H9 (cell line): ENCODE measurements at regions not wholly inside any gene's neighbourhood (a gene's known extent, or its start where the extent isn't known, plus 50 kb on each side); places are given as distances from the start of the nearest gene placed in this dataset.

Source experiments
- DNase-seq: peaks from one replicate; pipeline ENCODE4 v3.0.0-alpha.2; 2017
- H2AFZ ChIP-seq: one replicate; pipeline ENCODE4 v1.6.1; 2013; ENCODE audit warnings: mild to moderate bottlenecking, low read length, control low read depth, moderate library complexity
- H2AK5ac ChIP-seq: 2 replicates; pipeline ENCODE4 v1.6.1; 2013; ENCODE audit warnings: low read length, control low read depth, mixed read lengths; ENCODE audit not compliant: insufficient read length
- H2BK120ac ChIP-seq: one replicate; pipeline ENCODE4 v1.6.1; 2013; ENCODE audit warnings: low read depth, mild to moderate bottlenecking, low read length, control low read depth, inconsistent platforms; ENCODE audit not compliant: poor library complexity, severe bottlenecking
- H2BK12ac ChIP-seq: 2 replicates; pipeline ENCODE4 v1.6.1; 2013; ENCODE audit warnings: low read length, control low read depth, mixed read lengths, low read depth; ENCODE audit not compliant: insufficient read length
- H2BK15ac ChIP-seq: 2 replicates; pipeline ENCODE4 v1.6.1; 2013; ENCODE audit warnings: low read depth, low read length, control low read depth
- H2BK20ac ChIP-seq: one replicate; pipeline ENCODE4 v1.6.1; 2013; ENCODE audit warnings: low read depth, mild to moderate bottlenecking, low read length, control low read depth, inconsistent platforms; ENCODE audit not compliant: poor library complexity, severe bottlenecking
- H2BK5ac ChIP-seq: 2 replicates; pipeline ENCODE4 v1.6.1; 2013; ENCODE audit warnings: low read length, control low read depth, mixed read lengths; ENCODE audit not compliant: insufficient read length
- H3K14ac ChIP-seq: 2 replicates; pipeline ENCODE4 v1.6.1; 2013; ENCODE audit warnings: low read length, control low read depth; ENCODE audit not compliant: insufficient read depth
- H3K18ac ChIP-seq: 2 replicates; pipeline ENCODE4 v1.6.1; 2013; ENCODE audit warnings: low read depth, mild to moderate bottlenecking, mixed read lengths, low read length, control low read depth; ENCODE audit not compliant: insufficient read length
- H3K23ac ChIP-seq: 2 replicates; pipeline ENCODE4 v1.6.1; 2013; ENCODE audit warnings: low read length, control low read depth, mixed read lengths, low read depth; ENCODE audit not compliant: insufficient read length
- H3K23me2 ChIP-seq: 2 replicates; pipeline ENCODE4 v1.6.1; 2013; ENCODE audit warnings: low read depth, mild to moderate bottlenecking, mixed read lengths, low read length, control low read depth; ENCODE audit not compliant: insufficient read length, poor library complexity, severe bottlenecking
- H3K27ac ChIP-seq: 2 replicates; pipeline ENCODE4 v1.5.1; 2013; ENCODE audit warnings: low read length, control low read depth, mixed read lengths, low read depth; ENCODE audit not compliant: insufficient read length
- H3K27me3 ChIP-seq: 2 replicates; pipeline ENCODE4 v1.6.1; 2013; ENCODE audit warnings: low read length, control low read depth, inconsistent platforms; ENCODE audit not compliant: insufficient read depth
- H3K4ac ChIP-seq: 2 replicates; pipeline ENCODE4 v1.6.1; 2013; ENCODE audit warnings: low read depth, mild to moderate bottlenecking, control low read depth, inconsistent platforms, low read length, moderate library complexity
- H3K4me1 ChIP-seq: 2 replicates; pipeline ENCODE4 v1.6.1; 2013; ENCODE audit warnings: low read length, control low read depth, inconsistent platforms; ENCODE audit not compliant: insufficient read depth
- H3K4me2 ChIP-seq: 2 replicates; pipeline ENCODE4 v1.6.1; 2013; ENCODE audit warnings: low read length, control low read depth, mixed read lengths; ENCODE audit not compliant: insufficient read length, insufficient read depth
- H3K56ac ChIP-seq: 2 replicates; pipeline ENCODE4 v1.6.1; 2013; ENCODE audit warnings: low read depth, mild to moderate bottlenecking, mixed read lengths, low read length, control low read depth; ENCODE audit not compliant: insufficient read length
- H3K79me1 ChIP-seq: 2 replicates; pipeline ENCODE4 v1.6.1; 2013; ENCODE audit warnings: low read depth, mild to moderate bottlenecking, moderate library complexity, low read length, control low read depth, inconsistent platforms; ENCODE audit not compliant: insufficient read depth, poor library complexity, severe bottlenecking
- H3K79me2 ChIP-seq: 2 replicates; pipeline ENCODE4 v1.6.1; 2013; ENCODE audit warnings: low read length, control low read depth, inconsistent platforms; ENCODE audit not compliant: insufficient read depth
- H3K9ac ChIP-seq: 2 replicates; pipeline ENCODE4 v1.6.1; 2013; ENCODE audit warnings: low read length, control low read depth, mixed read lengths; ENCODE audit not compliant: insufficient read length; ENCODE audit errors: extremely low read depth
- H3K9me3 ChIP-seq: one replicate; pipeline ENCODE4 v1.6.1; 2013; ENCODE audit warnings: low read depth, low read length, inconsistent platforms; ENCODE audit not compliant: control insufficient read depth
- H3T11ph ChIP-seq: one replicate; pipeline ENCODE4 v1.6.1; 2013; ENCODE audit warnings: mild to moderate bottlenecking, low read length, control low read depth, inconsistent platforms
- H4K20me1 ChIP-seq: one replicate; pipeline ENCODE4 v1.6.1; 2013; ENCODE audit not compliant: control insufficient read depth, insufficient read length, insufficient read depth
- H4K5ac ChIP-seq: 2 replicates; pipeline ENCODE4 v1.6.1; 2013; ENCODE audit warnings: low read depth, mild to moderate bottlenecking, mixed read lengths, low read length, control low read depth; ENCODE audit not compliant: insufficient read length
- H4K8ac ChIP-seq: replicated peaks from 2 replicates; pipeline ENCODE4 v1.6.1; 2013; ENCODE audit warnings: low read length, control low read depth, mixed read lengths, low read depth; ENCODE audit not compliant: insufficient read length
- H4K91ac ChIP-seq: 2 replicates; pipeline ENCODE4 v1.6.1; 2013; ENCODE audit warnings: low read depth, mild to moderate bottlenecking, moderate library complexity, mixed read lengths, low read length, control low read depth; ENCODE audit not compliant: insufficient read length
- H3K27ac Mint-ChIP-seq, 3 experiments: 2 replicates in 2 of 3; 3 replicates in 1 of 3; pipeline ENCODE4 v1.8.0; 2020 to 2021; ENCODE audit warnings: mixed read lengths in 3 of 3, mild to moderate bottlenecking in 1 of 3, moderate library complexity in 1 of 3
- H3K27me3 Mint-ChIP-seq: 2 replicates; pipeline ENCODE4 v1.8.0; 2021; ENCODE audit warnings: low read depth, mild to moderate bottlenecking, moderate library complexity, mixed read lengths
- H3K36me3 Mint-ChIP-seq, 3 experiments: 2 replicates in 2 of 3; 3 replicates in 1 of 3; pipeline ENCODE4 v1.8.0; 2020 to 2021; ENCODE audit warnings: low read depth in 3 of 3, mixed read lengths in 3 of 3; ENCODE audit not compliant: insufficient read depth in 1 of 3
- H3K4me1 Mint-ChIP-seq, 2 experiments: 2 replicates each; pipeline ENCODE4 v1.8.0; 2020; ENCODE audit warnings: mixed read lengths in 2 of 2
- H3K4me3 Mint-ChIP-seq, 2 experiments: 2 replicates in 1 of 2; 3 replicates in 1 of 2; pipeline ENCODE4 v1.8.0; 2020 to 2021; ENCODE audit warnings: mild to moderate bottlenecking in 2 of 2, mixed read lengths in 2 of 2, moderate library complexity in 1 of 2
- H3K9me3 Mint-ChIP-seq, 2 experiments: 2 replicates in 1 of 2; 3 replicates in 1 of 2; pipeline ENCODE4 v1.8.0; 2020; ENCODE audit warnings: mild to moderate bottlenecking in 2 of 2, mixed read lengths in 2 of 2, moderate library complexity in 1 of 2
- WGBS: extraction: QIAGEN DNeasy Blood & Tissue Kit; methylation state at CpG from one replicate; pipeline ENCODE4 v1.1.7; 2013; ENCODE audit warnings: missing lambda C conversion rate, low lambda C conversion rate, mixed read lengths; ENCODE audit not compliant: insufficient read length; ENCODE audit errors: extremely low coverage; 5-methylcytosine and 5-hydroxymethylcytosine counted together
- TF ChIP-seq, protein P1 (sequence below): fragments of 200-600 bp; sonication (generic); conservative IDR thresholded peaks from 3 replicates; pipeline ENCODE4 v1.8.0; 2021; ENCODE audit warnings: antibody characterized with exemption, mild to moderate bottlenecking

DNA sequence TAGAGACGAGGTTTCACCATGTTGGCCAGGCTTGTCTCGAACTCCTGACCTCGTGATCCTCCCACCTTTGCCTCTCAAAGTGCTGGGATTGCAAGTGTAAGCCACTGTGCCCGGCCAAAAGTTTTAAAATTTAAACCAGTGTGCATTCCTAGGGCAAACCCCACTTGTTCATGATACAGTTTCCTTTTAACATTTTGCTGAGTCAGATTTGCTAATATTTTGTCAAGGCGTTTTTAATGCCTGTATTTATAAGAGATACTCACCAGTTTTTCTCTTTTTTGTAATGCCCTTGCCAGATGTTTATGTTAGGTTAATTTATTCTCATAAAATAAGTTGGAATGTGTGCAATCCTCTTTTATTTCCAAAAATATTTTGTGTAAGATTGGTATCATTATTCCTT lies 927.4 kb downstream of the DNAJB9 start:
- H3K27me3 ChIP-seq, result no peaks in the 10 kb centered on the region
- H3K9me3 Mint-ChIP-seq, result no peaks in the 10 kb centered on the region
- no peak overlapping the region for H2AFZ ChIP-seq
- H4K5ac ChIP-seq, result no peak overlapping the region
- no peak overlapping the region for H2BK20ac ChIP-seq
- no peaks in the 10 kb centered on the region for H3K4me1 ChIP-seq
- no peak overlapping the region for H3K27ac ChIP-seq
- H3K4me3 Mint-ChIP-seq, result no peak overlapping the region
- no peak overlapping the region for H2BK5ac ChIP-seq
- H3K27me3 Mint-ChIP-seq, result no peaks in the 10 kb centered on the region
- H2BK120ac ChIP-seq, result no peak overlapping the region
- WGBS, result no CpG with 5 or more reads among the region's 5 CpGs
- no peak overlapping the region for H3T11ph ChIP-seq
- H2BK15ac ChIP-seq, result no peak overlapping the region
- H3K79me2 ChIP-seq, result no peaks in the 10 kb centered on the region
- no peak overlapping the region for H3K4ac ChIP-seq
- no peaks in the 10 kb centered on the region for H3K79me1 ChIP-seq
- no peak overlapping the region for H3K23ac ChIP-seq
- H3K9me3 ChIP-seq, result no peaks in the 10 kb centered on the region
- H3K56ac ChIP-seq, result no peak overlapping the region
- no peak overlapping the region for H2AK5ac ChIP-seq
- H2BK12ac ChIP-seq, result no peak overlapping the region
- peaks cover 0 to 3% (median 2%) of the 10 kb centered on the region in 3 experiments; a peak in 3 of 7 replicates for H3K36me3 Mint-ChIP-seq
- TF ChIP-seq, protein P1, sequence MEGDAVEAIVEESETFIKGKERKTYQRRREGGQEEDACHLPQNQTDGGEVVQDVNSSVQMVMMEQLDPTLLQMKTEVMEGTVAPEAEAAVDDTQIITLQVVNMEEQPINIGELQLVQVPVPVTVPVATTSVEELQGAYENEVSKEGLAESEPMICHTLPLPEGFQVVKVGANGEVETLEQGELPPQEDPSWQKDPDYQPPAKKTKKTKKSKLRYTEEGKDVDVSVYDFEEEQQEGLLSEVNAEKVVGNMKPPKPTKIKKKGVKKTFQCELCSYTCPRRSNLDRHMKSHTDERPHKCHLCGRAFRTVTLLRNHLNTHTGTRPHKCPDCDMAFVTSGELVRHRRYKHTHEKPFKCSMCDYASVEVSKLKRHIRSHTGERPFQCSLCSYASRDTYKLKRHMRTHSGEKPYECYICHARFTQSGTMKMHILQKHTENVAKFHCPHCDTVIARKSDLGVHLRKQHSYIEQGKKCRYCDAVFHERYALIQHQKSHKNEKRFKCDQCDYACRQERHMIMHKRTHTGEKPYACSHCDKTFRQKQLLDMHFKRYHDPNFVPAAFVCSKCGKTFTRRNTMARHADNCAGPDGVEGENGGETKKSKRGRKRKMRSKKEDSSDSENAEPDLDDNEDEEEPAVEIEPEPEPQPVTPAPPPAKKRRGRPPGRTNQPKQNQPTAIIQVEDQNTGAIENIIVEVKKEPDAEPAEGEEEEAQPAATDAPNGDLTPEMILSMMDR, result no peak
- no peak overlapping the region for H3K9ac ChIP-seq
- H3K27ac Mint-ChIP-seq, result no peak overlapping the region
- no peaks in the 10 kb centered on the region for H4K20me1 ChIP-seq
- DNase-seq, result no peak
- H3K18ac ChIP-seq, result no peak overlapping the region
- no peak overlapping the region for H4K91ac ChIP-seq
- H3K4me2 ChIP-seq, result no peak overlapping the region
- H3K23me2 ChIP-seq, result no peaks in the 10 kb centered on the region
- no peak overlapping the region for H4K8ac ChIP-seq
- no peaks in the 10 kb centered on the region for H3K4me1 Mint-ChIP-seq
- H3K14ac ChIP-seq, result no peak overlapping the region
